Right ventricle myocardium superior (tissue), 1 donor: ENCODE measurements at regions not wholly inside any gene's neighbourhood (a gene's known extent, or its start where the extent isn't known, plus 50 kb on each side); places are given as distances from the start of the nearest gene placed in this dataset.

ENCODE experiments used
- ATAC-seq: fragments of 200-7000 bp; cut with Tn5 transposase; one replicate; pipeline ENCODE4 v1.9.1; 2020; ENCODE audit warnings: mild to moderate bottlenecking; ENCODE audit not compliant: poor library complexity
- DNase-seq: peaks from one replicate; pipeline ENCODE4 v3.0.0-alpha.2; 2020
- intact Hi-C: fragments of 100-400 bp; cut with DNase I; formaldehyde crosslinking; loops from one replicate; pipeline ENCODE4 v1.11.2; 2022
- donor health status: DM: no; HTN: yes; CAD: no; lungs with severe emphysema.

GRCh38 chr9:16082796-16083195, 530.0 kb downstream of the CCDC171 start:
- DNase-seq (no peak), ATAC-seq (no peak)
- intact Hi-C loops, result no loop called here

DNA sequence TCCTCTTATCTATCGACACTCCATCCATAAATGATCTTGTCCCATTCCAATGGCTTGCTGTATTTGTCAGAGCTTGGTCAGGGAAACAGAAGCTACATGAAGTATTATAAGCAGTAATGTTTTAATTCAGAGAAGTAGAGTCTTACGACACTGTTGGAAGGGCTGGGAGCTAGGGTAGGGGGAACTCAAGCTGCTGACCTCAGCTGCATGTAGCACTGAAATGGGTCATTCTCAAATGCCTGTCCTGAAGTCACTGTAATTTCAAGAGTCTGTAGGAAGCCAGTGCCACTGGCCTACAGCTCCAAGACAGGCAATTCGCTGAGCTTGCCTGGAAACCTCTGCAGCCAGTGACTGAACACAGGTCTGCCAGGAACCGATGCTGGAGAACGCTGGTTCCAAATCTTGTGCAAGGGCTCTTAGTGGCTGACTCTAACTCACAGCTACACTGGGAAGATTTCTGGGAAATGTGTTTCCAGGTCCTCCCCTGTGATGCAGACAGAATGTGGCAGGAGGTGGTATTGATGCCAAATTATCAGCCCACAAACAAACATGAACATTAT, 532.4 kb downstream of the CCDC171 start:
- peak; percentile 29 for ATAC-seq
- intact Hi-C loops, result no loop called here

DNA sequence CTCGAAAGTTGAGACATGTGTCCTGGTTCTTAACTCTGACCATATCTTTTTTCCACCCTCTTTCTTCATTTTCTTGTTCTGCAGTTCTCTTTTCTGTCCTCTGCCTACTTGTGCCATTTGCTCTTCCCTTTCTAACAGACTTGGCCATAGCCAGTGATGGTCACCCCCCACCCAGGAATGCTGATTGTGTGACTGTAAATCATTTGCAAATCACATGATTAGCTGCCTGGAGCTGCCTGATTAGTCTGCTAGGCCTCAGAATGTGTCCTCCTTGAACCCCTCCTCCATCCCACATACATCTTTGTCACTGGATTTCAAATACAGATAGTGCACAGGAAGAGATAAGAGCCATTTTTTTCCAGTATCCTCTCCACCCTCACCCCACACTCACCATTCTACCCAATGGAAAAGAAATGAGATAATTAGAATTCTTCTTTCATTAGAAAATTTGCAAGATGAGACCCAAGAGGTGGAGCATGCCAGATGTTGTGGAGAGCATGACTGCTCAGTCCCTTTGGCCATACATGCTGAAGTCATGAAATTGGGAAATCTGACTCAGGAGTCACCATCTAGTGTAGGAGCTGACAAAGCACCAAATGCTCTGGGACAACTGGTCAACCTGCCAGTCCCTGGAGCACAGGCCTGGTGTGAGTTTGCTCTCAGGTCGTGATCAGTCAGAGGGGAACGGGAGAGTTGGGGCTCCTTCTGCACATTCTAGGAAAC, 538.2 kb downstream of the CCDC171 start:
- intact Hi-C loops, result no loop called here

More for the DNA sequence above, 532.4 kb downstream of the CCDC171 start:
- no peak for DNase-seq

GRCh38 chr9:16092142-16093091, 539.6 kb downstream of the CCDC171 start:
- DNase-seq (peak; percentile 52), ATAC-seq (peak; percentile 80)
- intact Hi-C loops, result no loop called here

More for the DNA sequence above, 538.2 kb downstream of the CCDC171 start:
- ATAC-seq (no peak), DNase-seq (no peak)

DNA sequence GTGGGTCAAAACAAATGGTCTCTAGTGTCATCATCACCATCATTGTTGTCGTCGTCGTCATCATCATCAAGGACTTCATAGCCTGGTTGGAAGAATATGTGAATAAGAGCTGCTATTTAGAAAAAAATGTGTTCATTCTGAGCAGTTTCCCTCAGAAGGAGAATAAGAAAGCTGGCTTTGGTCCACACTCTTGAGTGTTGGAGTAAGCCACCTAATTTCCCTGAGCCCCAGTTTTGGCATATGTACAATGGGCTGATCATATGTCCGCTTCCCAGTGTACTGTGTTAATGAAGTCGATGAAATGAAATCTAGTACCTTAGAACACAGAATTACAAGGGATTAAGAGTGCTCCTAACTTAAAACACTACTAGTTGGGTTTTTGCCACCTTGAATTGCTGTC, 545.5 kb downstream of the CCDC171 start:
- ATAC-seq, result no peak
- intact Hi-C loops, result no loop called here
- no peak for DNase-seq

DNA sequence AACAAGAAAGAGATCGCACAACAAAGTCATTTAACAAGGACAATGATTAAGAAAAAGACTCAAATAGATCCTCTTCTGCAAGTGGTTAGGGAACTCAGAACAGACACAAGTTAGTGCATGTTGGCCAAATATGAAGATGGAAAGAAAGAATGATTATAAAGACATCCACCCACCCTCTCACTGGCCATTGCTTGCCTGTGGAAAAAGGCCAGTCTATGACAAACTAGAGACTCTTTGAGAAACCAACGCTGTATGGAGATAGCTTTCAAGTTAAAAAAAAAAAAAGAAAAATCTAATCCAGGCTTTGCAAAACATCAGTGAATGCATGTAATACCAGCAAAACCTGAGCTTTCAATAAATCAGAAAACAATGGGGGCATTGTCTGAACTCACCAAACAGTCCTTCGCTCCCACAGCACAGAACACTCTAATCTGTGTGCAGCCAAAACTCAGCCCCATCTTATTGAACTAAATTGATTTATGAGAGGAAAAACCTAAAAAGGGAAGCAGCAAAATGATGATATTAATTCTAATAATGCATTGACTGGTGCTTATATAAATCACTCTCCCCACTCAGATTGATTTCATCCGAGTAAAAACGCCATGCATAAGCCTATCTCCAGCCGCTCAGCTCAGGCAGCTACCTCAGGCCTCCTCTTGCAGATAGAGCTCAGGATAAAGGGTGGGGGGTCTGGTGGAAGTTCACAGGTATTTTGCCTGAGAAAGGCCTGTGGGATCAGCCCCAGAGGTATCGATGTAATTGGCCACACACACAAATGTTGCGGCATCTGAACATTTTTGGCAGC, 547.1 kb downstream of the CCDC171 start:
- DNase-seq (no peak), ATAC-seq (no peak)
- intact Hi-C loops, result no loop called here

DNA sequence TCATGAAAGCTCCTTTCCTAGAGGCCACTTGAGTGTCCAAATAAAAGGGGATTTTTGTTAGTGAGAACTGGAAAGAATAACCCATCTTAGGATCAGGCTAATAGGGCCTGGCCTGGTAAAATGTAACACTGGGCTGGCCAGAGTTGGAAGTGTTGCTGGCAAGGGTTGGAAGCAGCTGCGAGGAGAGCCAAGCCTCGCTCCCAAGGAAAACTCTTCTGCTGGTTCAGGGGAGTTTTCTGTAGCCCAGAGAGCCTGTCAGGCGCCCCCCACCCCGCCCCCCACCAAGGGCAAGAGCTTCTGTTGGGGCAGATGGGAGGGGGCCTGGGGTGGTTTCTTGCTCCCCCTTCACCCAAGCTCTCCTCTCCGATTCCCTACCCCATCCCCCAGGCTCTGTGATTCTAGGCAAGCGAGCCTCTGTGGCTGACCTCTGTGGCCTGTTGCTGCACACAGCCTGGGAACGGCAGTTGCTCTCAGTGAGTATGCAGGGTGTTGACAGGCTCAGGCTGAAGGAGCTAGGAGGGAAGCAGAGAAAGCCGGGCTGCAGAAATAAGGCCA, 547.8 kb downstream of the CCDC171 start:
- peak; percentile 82 for DNase-seq
- intact Hi-C loops, result no loop called here
- peak; percentile 98 for ATAC-seq

- ATAC-seq, result no peak
- intact Hi-C loops, result no loop called here
- DNase-seq, result no peak
Measured at GRCh38 chr9:16102154-16102553, 549.3 kb downstream of the CCDC171 start.

DNA sequence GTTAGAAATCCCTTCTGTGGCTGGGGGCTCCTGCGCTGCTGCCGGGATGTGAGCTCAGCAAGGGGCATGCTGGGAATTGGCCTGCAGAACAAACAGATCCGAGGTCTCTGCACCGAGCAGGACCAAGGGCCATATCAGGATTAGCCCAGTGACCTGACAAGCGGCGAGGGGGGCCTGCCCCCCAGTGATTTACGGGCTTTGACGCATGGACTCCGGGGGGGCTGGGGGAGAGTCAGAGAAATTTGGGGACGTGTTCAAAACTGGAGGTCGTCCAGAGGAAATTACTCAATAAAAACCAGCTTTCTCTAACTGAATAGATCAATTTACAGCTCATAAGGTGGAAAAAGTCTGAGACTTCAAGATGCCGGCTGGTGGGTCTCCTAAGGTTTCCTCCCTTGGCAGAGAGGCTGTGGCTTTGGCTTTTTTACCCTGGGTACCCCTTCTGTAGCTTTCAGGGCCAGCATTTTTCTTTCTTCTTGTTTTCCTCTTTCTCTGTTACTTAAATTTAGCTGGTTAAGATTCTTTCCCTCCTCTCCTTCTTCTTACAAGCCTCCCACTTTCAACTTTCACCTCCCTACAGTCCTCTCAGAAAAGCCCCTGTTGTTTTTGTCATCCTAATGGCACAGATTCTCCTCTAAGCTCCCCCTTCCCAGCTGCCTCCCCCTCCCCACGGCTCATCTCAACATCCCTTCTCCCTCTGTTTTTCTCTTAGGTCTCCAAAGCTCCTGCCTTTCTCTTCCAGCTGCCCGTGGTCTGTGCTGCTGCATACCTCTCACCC, 551.0 kb downstream of the CCDC171 start:
- peak; percentile 48 for DNase-seq
- no peak for ATAC-seq
- intact Hi-C loops, result no loop called here

DNA sequence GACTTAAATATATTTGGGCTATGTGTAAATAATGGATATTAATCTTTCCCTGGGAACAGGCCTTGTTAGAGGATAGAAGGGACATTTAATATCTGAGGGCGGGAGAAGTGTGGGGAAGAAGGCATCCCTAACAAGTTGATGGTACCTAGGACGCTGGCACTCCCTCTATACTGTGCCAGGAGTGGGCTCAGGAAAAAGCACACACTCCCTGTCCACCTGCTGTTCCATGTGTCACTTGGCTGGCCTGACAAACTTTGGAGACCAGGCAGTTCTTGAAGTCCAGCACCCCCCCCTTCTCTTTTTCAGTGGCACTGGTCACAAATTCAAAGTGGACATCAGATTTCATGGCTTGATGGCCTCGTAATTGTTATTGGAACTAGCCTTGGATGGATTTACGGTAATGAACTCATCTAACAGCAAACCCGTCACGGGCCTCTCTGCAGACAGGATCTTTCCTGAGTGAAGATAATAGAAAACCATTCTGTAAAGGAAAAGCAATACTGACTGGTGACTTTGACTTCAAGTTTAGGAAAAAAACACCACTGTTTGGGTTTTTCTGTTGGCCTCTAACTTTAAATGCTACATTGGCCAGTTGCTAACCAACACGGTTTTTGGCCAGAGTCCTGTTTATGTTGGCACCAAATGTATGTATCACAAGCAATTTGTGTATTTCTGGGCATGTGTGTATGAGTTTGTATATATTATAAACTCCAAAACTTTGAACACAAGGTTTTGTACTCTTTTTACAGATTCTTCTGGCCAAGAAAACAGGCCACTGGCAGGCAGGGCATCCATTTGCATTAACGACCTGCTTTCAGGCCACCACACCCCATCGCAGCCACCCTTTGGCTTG, 552.6 kb downstream of the CCDC171 start:
- ATAC-seq, result no peak
- intact Hi-C loops, result no loop called here
- no peak for DNase-seq

DNA sequence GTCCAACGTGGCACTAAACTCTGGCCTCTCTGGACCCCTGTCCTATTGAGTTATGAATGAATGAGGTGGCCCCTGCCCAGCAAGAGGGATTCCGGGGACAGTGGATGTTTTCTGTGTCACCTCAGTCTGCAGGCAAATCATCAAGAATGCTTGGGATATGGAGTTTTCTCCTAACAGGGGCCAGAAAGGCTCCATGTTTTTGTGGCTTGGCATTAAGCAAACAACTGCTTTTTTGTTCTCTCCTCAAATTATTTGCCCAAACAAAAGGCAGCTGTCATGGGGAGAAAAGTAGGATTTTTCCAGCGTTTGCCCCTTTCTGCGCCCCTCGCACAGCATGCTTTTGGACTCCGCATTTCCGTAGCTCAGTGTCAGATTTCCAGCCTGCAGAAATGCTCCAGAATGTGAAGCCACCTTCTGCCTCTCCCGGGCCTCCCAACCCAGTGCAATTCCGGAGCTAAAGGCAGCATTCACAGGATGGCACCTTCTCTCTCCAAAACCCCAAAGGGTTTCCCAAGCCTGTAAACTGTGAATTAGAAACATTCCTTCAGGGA, 553.3 kb downstream of the CCDC171 start:
- DNase-seq (no peak), ATAC-seq (no peak)
- intact Hi-C loops, result no loop called here

- ATAC-seq, result no peak
- DNase-seq, result no peak
- intact Hi-C loops, result no loop called here
Measured at GRCh38 chr9:16112116-16112515, 559.3 kb downstream of the CCDC171 start.

- DNase-seq (no peak), ATAC-seq (no peak)
- intact Hi-C loops, result no loop called here
Measured at GRCh38 chr9:16115994-16116393, 563.2 kb downstream of the CCDC171 start.

DNA sequence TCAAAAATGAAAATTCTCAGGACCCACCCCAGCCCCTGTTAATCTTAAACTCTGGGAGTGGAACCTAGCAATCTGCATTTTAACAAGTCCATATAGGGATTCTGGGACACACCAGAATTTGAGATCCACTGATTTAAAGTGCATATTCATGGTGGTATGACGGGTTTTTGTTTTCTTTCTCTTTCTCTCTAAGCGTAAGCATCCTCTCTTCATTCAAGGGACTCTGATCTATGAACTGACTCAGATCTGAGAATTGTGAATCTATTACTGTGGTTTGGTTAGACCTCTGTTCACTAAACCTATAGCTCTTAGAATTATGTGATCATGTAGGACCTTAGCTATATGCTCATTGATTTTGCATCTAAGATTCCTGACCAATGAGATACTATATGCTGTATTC, 565.2 kb downstream of the CCDC171 start:
- ATAC-seq, result no peak
- intact Hi-C loops, result no loop called here
- no peak for DNase-seq

GRCh38 chr9:16119261-16120230, 566.7 kb downstream of the CCDC171 start:
- no peak for ATAC-seq
- intact Hi-C loops, result no loop called here
- no peak for DNase-seq

DNA sequence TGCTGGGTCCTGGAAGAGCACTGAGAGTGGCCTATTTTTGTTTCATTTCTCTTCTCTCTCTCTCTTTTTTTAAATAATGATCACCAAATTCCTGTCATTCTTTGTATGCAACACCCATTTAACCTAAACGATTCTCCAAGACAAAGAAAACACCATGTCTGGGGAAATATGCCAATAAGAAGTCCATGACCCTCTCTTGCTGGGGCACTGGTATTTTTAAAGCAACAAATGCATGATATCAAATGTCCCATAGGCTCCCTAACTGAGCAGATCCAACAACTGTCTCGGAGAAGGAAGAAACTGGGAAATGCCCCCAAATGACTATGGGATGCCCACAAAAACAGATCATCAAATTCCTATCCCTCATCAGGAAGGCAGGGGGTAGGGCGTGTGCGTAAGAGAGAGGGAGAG, 567.4 kb downstream of the CCDC171 start:
- intact Hi-C loops, result no loop called here

More for the DNA sequence above, 567.4 kb downstream of the CCDC171 start:
- DNase-seq, result no peak
- ATAC-seq, result no peak
